ENCODE measurements at regions not wholly inside any gene's neighbourhood (a gene's known extent, or its start where the extent isn't known, plus 50 kb on each side); places are given as distances from the start of the nearest gene placed in this dataset.

DNA sequence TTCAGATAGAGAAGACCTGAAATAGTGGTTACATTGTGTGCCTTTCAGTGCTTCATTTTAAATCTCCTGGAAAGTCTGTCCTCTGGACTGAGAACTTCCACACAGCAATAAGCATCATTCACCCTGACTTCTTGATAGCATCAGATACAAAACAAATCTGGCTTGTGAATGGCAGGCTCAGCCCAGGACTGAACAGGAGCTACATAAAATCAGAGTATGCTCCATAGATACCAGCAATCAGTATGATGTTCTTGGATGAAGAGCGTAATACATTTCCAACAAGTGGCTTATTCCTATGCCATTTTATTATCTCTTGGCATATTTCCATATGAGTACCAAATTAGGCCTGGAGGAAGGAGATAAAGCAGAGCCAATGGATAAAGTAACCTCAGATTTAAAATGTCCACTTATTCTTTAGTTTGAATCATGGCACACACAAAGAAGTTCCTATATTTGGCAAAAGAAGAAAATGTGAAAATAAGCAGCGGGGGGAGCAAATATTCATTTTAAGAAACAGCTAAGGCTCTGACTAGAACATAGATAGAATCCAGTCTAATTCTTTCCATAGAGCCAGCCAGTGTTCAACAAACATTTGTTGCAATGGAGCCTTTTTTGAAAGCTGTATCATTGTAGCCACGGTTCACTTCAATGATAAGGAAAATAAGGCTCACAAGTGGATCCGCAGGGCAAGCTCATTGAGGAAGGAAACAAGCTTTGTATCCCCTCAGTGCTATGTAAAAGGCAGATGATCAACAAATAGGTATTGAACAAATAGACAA lies 230.8 kb upstream of the CHAC2 start:
- 62% methylated on average over 4 of the region's 4 CpGs for WGBS (ENCODE audit: insufficient coverage, low coverage, low lambda C conversion rate, missing lambda C conversion rate)
- TF ChIP-seq CTCF (IDR thresholded peaks at IDR 0.05), result no peak
- TF ChIP-seq POLR2A (IDR thresholded peaks at IDR 0.05), result no peak
- DNase-seq, result no peak

DNA sequence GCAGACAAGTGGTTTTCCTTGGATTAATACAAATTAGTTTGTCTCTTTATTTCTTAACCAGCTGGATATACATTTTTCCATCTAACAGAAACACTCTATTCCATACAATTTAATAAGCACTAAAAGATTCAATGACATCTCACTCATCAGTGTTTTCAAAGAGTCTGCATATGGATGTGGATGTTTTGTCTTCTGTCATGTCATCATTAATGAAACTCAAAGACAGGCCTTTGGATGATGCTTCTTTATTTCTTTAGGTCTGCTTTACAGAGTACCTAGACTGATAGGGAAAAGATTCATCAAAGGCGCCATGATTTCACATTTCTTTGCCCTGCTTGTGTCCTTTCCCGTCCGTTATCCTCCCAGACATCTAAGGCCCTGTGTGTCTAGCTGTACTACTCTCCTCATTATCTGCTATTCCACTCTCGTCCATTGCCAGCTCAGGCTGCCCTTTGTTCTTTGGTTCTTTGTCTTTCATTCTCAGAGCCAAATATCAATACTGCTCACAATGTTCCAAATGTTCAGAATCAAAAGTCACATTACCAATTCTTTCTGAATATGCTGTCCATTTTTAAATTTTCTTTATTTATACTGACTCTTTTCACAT lies 232.3 kb upstream of the CHAC2 start:
- Histone ChIP-seq H3K4me1 (no peaks in the 10 kb centered on the region), H3K9me3 (no peaks in the 10 kb centered on the region), H3K27me3 (no peaks in the 10 kb centered on the region), H3K36me3 (no peaks in the 10 kb centered on the region), H3K4me3 (no peak overlapping the region), H3K27ac (no peak overlapping the region)
- 36% methylated on average over 3 of the region's 4 CpGs for WGBS (ENCODE audit: insufficient coverage, low coverage, low lambda C conversion rate, missing lambda C conversion rate)
- ATAC-seq, result peak in 2 of 4 donors; percentile 26 to 43
- no peak for TF ChIP-seq CTCF (IDR thresholded peaks at IDR 0.05)
- TF ChIP-seq POLR2A (IDR thresholded peaks at IDR 0.05), result no peak
- intact Hi-C loops (cut with DNase I), result no loop called here
- DNase-seq, result no peak

More for the DNA sequence above, 230.8 kb upstream of the CHAC2 start:
- Histone ChIP-seq H3K9me3 (no peaks in the 10 kb centered on the region), H3K27me3 (no peaks in the 10 kb centered on the region), H3K36me3 (no peaks in the 10 kb centered on the region), H3K4me1 (no peaks in the 10 kb centered on the region), H3K27ac (no peak overlapping the region), H3K4me3 (no peak overlapping the region)
- no peak for ATAC-seq
- intact Hi-C loops (cut with DNase I), result no loop called here

- no peak overlapping the region for H3K27ac ChIP-seq
- no peak for ATAC-seq
- no peak for TF ChIP-seq CTCF (IDR thresholded peaks at IDR 0.05)
- TF ChIP-seq POLR2A (IDR thresholded peaks at IDR 0.05), result no peak
These were observed 237.5 kb upstream of the CHAC2 start for GRCh38 chr2:53530126-53530525.

DNA sequence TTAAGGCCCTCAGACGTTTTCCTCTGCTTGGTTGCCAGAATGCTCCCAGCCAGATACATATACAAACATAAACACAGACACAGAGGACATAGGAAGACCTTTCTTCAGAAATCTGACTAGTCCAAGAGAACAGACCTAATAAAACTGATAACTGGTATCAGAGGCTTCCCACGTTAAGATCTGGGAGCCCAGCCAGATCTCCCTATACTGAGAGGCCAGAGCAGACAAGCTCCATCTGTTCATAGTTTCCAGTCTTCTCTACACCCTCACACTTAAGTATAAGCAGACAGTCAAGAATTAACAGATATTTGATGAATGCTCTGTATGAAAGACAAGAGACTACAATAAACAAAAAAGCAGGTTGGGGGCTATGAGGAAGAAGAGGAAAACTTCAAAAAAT lies 240.5 kb upstream of the CHAC2 start:
- H3K4me1 ChIP-seq, result no peaks in the 10 kb centered on the region
- no peak for ATAC-seq
- no peaks in the 10 kb centered on the region for H3K36me3 ChIP-seq
- H3K9me3 ChIP-seq, result no peaks in the 10 kb centered on the region
- H3K27me3 ChIP-seq, result no peaks in the 10 kb centered on the region
- intact Hi-C loops (cut with DNase I), result no loop called here
- TF ChIP-seq CTCF (IDR thresholded peaks at IDR 0.05) (no peak), POLR2A (IDR thresholded peaks at IDR 0.05) (no peak)
- 32% methylated on average over 2 of the region's 2 CpGs for WGBS (ENCODE audit: insufficient coverage, low coverage, low lambda C conversion rate, missing lambda C conversion rate)
- no peak overlapping the region for H3K4me3 ChIP-seq
- DNase-seq, result no peak
- H3K27ac ChIP-seq, result no peak overlapping the region

More at GRCh38 chr2:53530126-53530525, 237.5 kb upstream of the CHAC2 start:
- Histone ChIP-seq H3K9me3 (no peaks in the 10 kb centered on the region), H3K36me3 (no peaks in the 10 kb centered on the region), H3K4me3 (no peak overlapping the region), H3K4me1 (no peaks in the 10 kb centered on the region), H3K27me3 (no peaks in the 10 kb centered on the region)
- intact Hi-C loops (cut with DNase I), result no loop called here
- DNase-seq, result no peak

All from right lobe of liver (tissue), 6 donors.